Right lobe of liver (tissue), 6 donors: ENCODE measurements at regions not wholly inside any gene's neighbourhood (a gene's known extent, or its start where the extent isn't known, plus 50 kb on each side); places are given as distances from the start of the nearest gene placed in this dataset.

Experiments
- ATAC-seq, 4 donors: fragments of 200-7000 bp; cut with Tn5 transposase; one replicate each; pipeline ENCODE4 v1.9.1; 2020; ENCODE audit warnings: mild to moderate bottlenecking in 4 of 4, moderate library complexity in 4 of 4
- DNase-seq, 3 donors: peaks; one replicate each; pipeline ENCODE4 v3.0.0-alpha.2; 2020
- H3K27ac ChIP-seq, 3 donors: fragments of 200-600 bp; one replicate each; pipeline ENCODE4 v1.8.0; 2022
- H3K27me3 ChIP-seq, 2 donors: fragments of 200-600 bp; one replicate each; pipeline ENCODE4 v1.8.0; 2022
- H3K36me3 ChIP-seq, 4 donors: fragments of 200-600 bp; sonication (generic) in 1 of 4; one replicate each; pipeline versions ENCODE4 v1.5.1 to v1.8.0; 2017 to 2022; ENCODE audit warnings: control low read depth in 1 of 4
- H3K4me1 ChIP-seq, 4 donors: fragments of 200-600 bp; sonication (generic) in 1 of 4; one replicate each; pipeline versions ENCODE4 v1.5.1 to v1.8.0; 2017 to 2022; ENCODE audit warnings: control low read depth in 1 of 4
- H3K4me3 ChIP-seq, 3 donors: fragments of 200-600 bp; one replicate each; pipeline ENCODE4 v1.8.0; 2022
- H3K9me3 ChIP-seq, 4 donors: fragments of 200-600 bp; sonication (generic) in 1 of 4; one replicate each; pipeline versions ENCODE4 v1.5.1 to v1.8.0; 2017 to 2022; ENCODE audit warnings: control low read depth in 1 of 4
- POLR2A ChIP-seq: fragments of 450-650 bp; IDR thresholded peaks from one replicate; pipeline ENCODE4 v1.6.1; 2017; ENCODE audit warnings: antibody characterized with exemption, mild to moderate bottlenecking
- WGBS: methylation state at CpG from one replicate; pipeline ENCODE4 v1.1.6; 2018; ENCODE audit warnings: low coverage, low lambda C conversion rate; ENCODE audit not compliant: insufficient coverage; ENCODE audit errors: missing lambda C conversion rate; 5-methylcytosine and 5-hydroxymethylcytosine counted together
- intact Hi-C, 2 donors: fragments of 100-400 bp; cut with DNase I; formaldehyde crosslinking; loops; one replicate each; pipeline versions ENCODE4 v1.11.2 to v1.14.1; 2022
- TF ChIP-seq, protein P1 (sequence below), 4 donors: fragments of 200-600 bp in 3 of 4; fragments of 450-650 bp in 1 of 4; IDR thresholded peaks; one replicate each; pipeline versions ENCODE4 v1.5.1 to v1.8.0; 2016 to 2022; ENCODE audit warnings: antibody characterized with exemption in 4 of 4, mild to moderate bottlenecking in 2 of 4
- donor health status: DM: no; HTN: yes; CAD: no.
- donor health status: DM: no; HTN: no; CAD: no.
- donor health status: DM: no; HTN: no; CAD: no.
- donor health status: DM: no; HTN: yes; CAD: no.
- donor health status: DM: no; HTN: yes; CAD: no.

DNA sequence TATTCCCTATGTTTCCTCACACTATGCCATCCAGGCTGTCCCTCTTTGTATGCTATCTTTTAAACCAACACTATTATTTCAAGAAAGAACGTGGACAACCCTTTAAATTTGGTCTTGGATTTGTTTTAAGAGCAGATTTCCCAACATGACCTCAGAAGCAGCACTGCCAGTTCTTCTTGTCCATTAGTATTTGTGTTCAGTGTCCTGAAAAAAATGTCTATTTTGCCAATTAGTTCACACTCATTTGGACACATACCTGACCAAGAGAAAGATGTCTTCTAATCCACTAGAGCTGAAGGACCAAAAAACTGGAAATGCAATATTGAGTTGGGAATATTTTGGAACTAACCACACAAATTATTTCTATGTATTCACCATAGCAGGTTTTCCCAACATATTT, 223.2 kb upstream of the CNKSR2 start:
- H3K36me3 ChIP-seq: no peaks in the 10 kb centered on the region
- no peaks in the 10 kb centered on the region for H3K4me1 ChIP-seq
- 0% methylated on average over 1 of the region's 1 CpG for WGBS
- H3K27me3 ChIP-seq: peaks cover 0 to 4% of the 10 kb centered on the region in 2 donors
- TF ChIP-seq, protein P1, sequence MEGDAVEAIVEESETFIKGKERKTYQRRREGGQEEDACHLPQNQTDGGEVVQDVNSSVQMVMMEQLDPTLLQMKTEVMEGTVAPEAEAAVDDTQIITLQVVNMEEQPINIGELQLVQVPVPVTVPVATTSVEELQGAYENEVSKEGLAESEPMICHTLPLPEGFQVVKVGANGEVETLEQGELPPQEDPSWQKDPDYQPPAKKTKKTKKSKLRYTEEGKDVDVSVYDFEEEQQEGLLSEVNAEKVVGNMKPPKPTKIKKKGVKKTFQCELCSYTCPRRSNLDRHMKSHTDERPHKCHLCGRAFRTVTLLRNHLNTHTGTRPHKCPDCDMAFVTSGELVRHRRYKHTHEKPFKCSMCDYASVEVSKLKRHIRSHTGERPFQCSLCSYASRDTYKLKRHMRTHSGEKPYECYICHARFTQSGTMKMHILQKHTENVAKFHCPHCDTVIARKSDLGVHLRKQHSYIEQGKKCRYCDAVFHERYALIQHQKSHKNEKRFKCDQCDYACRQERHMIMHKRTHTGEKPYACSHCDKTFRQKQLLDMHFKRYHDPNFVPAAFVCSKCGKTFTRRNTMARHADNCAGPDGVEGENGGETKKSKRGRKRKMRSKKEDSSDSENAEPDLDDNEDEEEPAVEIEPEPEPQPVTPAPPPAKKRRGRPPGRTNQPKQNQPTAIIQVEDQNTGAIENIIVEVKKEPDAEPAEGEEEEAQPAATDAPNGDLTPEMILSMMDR (IDR thresholded peaks at IDR 0.05): no peak
- TF ChIP-seq POLR2A: no peak
- H3K9me3 ChIP-seq: no peaks in the 10 kb centered on the region
- intact Hi-C loops: no loop called here
- no peak overlapping the region for H3K27ac ChIP-seq
- DNase-seq (no peak), ATAC-seq (no peak)
- no peak overlapping the region for H3K4me3 ChIP-seq

- ATAC-seq: no peak
- H3K36me3 ChIP-seq: no peaks in the 10 kb centered on the region
- no peak overlapping the region for H3K4me3 ChIP-seq
- peaks cover 0 to 4% of the 10 kb centered on the region in 2 donors for H3K27me3 ChIP-seq
- H3K4me1 ChIP-seq: no peaks in the 10 kb centered on the region
- H3K9me3 ChIP-seq: no peaks in the 10 kb centered on the region
- intact Hi-C loops: no loop called here
- no peak for DNase-seq
- WGBS: 45% methylated on average over 3 of the region's 3 CpGs
- H3K27ac ChIP-seq: no peak overlapping the region
- TF ChIP-seq POLR2A: no peak
- TF ChIP-seq, protein P1 (IDR thresholded peaks at IDR 0.05): no peak
Observed at GRCh38 chrX:21153033-21153432, 221.2 kb upstream of the CNKSR2 start.

DNA sequence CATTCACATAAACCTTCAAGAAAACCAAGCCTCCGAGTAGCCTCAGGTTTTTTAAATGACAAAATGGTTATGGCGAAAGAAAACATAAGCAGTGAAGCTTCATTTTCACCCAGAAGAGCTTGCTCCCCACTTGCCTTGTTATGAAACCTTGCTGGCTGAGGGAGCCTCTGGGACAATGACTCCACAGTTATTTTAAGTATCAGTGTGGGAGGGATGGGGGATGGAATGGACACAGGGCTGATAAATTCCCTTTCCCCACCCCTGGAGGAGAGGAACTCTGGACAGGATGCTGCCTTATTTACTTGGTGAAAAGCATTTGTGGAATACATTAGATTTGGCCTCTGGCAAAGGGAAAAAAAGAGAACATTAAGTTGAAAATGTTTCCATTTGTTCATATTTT, 220.7 kb upstream of the CNKSR2 start:
- 22% methylated on average over 2 of the region's 2 CpGs for WGBS
- no peaks in the 10 kb centered on the region for H3K4me1 ChIP-seq
- no peak overlapping the region for H3K4me3 ChIP-seq
- H3K9me3 ChIP-seq: no peaks in the 10 kb centered on the region
- no peak for DNase-seq
- H3K27ac ChIP-seq: no peak overlapping the region
- TF ChIP-seq POLR2A: no peak
- TF ChIP-seq, protein P1 (IDR thresholded peaks at IDR 0.05): no peak
- intact Hi-C loops: no loop called here
- peaks cover 0 to 4% of the 10 kb centered on the region in 2 donors for H3K27me3 ChIP-seq
- ATAC-seq: no peak
- H3K36me3 ChIP-seq: no peaks in the 10 kb centered on the region

- DNase-seq (no peak), ATAC-seq (no peak)
- H3K9me3 ChIP-seq: no peaks in the 10 kb centered on the region
- TF ChIP-seq, protein P1 (IDR thresholded peaks at IDR 0.05): no peak
- TF ChIP-seq POLR2A: no peak
- peaks cover 0 to 4% of the 10 kb centered on the region in 2 donors for H3K27me3 ChIP-seq
- H3K4me1 ChIP-seq: no peaks in the 10 kb centered on the region
- no peak overlapping the region for H3K27ac ChIP-seq
- intact Hi-C loops: no loop called here
- no peaks in the 10 kb centered on the region for H3K36me3 ChIP-seq
- no peak overlapping the region for H3K4me3 ChIP-seq
Observed at GRCh38 chrX:21155916-21156315, 218.3 kb upstream of the CNKSR2 start.

GRCh38 chrX:21156632-21157031, 217.6 kb upstream of the CNKSR2 start:
- Histone ChIP-seq H3K27me3 (peaks cover 0 to 4% of the 10 kb centered on the region in 2 donors), H3K4me1 (no peaks in the 10 kb centered on the region), H3K9me3 (no peaks in the 10 kb centered on the region), H3K27ac (no peak overlapping the region), H3K4me3 (no peak overlapping the region), H3K36me3 (no peaks in the 10 kb centered on the region)
- no peak for TF ChIP-seq POLR2A
- TF ChIP-seq, protein P1 (IDR thresholded peaks at IDR 0.05): no peak
- 44% methylated on average over 1 of the region's 1 CpG for WGBS
- intact Hi-C loops: no loop called here
- DNase-seq: no peak
- ATAC-seq: no peak
